ENCODE measurements at regions not wholly inside any gene's neighbourhood (a gene's known extent, or its start where the extent isn't known, plus 50 kb on each side); places are given as distances from the start of the nearest gene placed in this dataset.

DNA sequence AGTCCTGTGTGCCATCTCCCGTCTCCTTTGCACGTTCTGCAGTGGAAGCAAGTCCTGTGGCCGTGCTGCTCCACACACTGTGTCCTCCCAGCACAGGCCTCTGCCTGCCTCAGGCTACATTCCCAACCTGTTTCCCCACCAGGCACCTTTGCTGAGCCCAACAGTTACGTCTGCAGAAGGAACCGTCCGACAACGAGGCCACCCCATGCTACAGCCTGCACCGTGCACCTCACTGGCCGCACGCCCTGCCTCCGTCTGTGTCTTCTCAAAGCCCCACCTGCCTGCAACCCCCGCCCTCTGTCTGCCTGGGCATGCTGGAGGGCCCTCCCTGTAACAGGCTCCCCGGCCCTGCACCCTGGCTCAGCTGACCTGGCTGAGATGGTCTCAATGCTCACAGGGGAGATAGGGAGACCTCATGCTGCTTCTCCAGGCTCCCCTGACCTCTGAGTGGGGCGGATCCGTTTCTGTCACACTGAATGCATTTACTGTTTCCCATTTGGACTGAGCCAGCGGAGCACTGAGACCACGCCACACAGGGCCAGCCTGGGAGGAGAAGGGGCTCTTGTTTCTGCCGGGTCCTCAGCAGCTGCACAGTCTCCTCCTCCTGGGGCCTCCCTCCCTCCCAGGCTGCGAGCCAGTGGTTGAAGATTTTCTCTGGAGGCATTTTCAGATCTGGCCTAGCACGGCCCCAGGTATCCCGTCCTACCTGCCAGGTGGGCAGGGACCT is 109.1 kb upstream of the OTOS start:
- Histone ChIP-seq H3K4me1 (ENCODE audit: insufficient read depth, low read length) (no peaks in the 10 kb centered on the region), H3K36me3 (ENCODE audit: insufficient read depth, low read length) (no peaks in the 10 kb centered on the region), H3K27me3 (ENCODE audit: control insufficient read depth in 1 of 2, insufficient read depth in 2 of 2, low read length in 2 of 2) (peaks cover 0 to 2% of the 10 kb centered on the region in 2 experiments), H3K9me3 (ENCODE audit: control insufficient read depth in 1 of 2, insufficient read depth in 1 of 2, low read length in 2 of 2) (peaks cover 0 to 26% of the 10 kb centered on the region in 2 experiments), H3K4me3 (ENCODE audit: low read length) (no peak overlapping the region), H3K27ac (ENCODE audit: low read depth in 1 of 2, low read length in 2 of 2) (no peak overlapping the region)
- TF ChIP-seq, protein P1, sequence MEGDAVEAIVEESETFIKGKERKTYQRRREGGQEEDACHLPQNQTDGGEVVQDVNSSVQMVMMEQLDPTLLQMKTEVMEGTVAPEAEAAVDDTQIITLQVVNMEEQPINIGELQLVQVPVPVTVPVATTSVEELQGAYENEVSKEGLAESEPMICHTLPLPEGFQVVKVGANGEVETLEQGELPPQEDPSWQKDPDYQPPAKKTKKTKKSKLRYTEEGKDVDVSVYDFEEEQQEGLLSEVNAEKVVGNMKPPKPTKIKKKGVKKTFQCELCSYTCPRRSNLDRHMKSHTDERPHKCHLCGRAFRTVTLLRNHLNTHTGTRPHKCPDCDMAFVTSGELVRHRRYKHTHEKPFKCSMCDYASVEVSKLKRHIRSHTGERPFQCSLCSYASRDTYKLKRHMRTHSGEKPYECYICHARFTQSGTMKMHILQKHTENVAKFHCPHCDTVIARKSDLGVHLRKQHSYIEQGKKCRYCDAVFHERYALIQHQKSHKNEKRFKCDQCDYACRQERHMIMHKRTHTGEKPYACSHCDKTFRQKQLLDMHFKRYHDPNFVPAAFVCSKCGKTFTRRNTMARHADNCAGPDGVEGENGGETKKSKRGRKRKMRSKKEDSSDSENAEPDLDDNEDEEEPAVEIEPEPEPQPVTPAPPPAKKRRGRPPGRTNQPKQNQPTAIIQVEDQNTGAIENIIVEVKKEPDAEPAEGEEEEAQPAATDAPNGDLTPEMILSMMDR (IDR thresholded peaks at IDR 0.05), result no peak
- Mint-ChIP-seq H3K4me3 (no peak overlapping the region), H3K27ac (no peak overlapping the region), H3K27me3 (peaks cover 18% of the 10 kb centered on the region), H3K9me3 (no peaks in the 10 kb centered on the region), H3K36me3 (ENCODE audit: low read depth) (no peaks in the 10 kb centered on the region), H3K4me1 (ENCODE audit: low read depth) (no peaks in the 10 kb centered on the region)
- intact Hi-C loops (cut with DNase I, micrococcal nuclease), result no loop called here
- DNase-seq, result peak in 1 of 14 experiments; percentile 32
- ChIA-PET CTCF (no interaction called here), POLR2A (no interaction called here)
- ATAC-seq (ENCODE audit: poor library complexity), result no peak

DNA sequence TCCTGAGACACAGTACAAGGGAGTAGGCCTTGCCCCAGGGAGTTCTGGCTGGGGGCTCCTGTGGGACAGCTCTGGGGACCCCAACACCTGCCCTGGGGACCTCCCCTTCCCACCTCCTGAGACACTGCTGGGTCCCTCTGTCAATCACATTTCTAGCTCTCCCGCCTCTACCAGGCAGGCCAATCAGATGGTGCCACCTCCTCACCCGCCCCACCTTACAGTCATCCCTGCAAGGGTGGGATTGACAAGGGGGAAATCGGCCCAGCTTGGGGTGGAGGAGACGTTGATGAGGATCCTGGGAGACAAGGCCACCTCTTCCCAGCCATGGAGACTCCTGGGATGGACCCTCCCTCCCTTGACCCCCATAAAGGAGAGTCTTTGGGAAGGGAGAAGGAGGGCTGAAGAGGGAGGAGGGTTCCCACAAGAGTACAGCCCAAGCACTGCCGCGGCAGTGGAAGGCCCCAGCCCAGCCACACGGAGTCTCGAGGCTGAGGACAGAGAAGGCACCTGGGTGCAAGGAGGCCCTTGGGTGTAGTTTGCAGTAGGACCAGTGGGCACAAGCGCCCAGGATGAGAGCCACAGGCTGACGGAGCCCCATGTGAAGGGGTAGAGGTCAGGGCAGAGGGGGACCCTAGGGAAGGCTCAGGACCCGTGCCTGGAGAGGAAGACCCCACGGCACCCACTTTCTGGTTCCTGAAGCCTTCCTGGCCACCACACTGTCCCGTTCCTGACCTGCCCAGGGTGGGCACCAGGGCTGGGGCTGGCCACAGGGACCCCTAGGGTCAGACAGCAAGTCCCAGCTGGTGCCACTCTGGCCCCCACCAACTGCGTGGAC is 109.9 kb upstream of the OTOS start:
- no peak overlapping the region for H3K27ac Mint-ChIP-seq
- CTCF ChIA-PET, result no interaction called here
- no peaks in the 10 kb centered on the region for H3K9me3 Mint-ChIP-seq
- POLR2A ChIA-PET, result no interaction called here
- H3K4me1 Mint-ChIP-seq (ENCODE audit: low read depth), result no peaks in the 10 kb centered on the region
- H3K27me3 ChIP-seq (ENCODE audit: control insufficient read depth in 1 of 2, insufficient read depth in 2 of 2, low read length in 2 of 2), result no peaks in the 10 kb centered on the region
- H3K36me3 Mint-ChIP-seq (ENCODE audit: low read depth), result no peaks in the 10 kb centered on the region
- no peaks in the 10 kb centered on the region for H3K36me3 ChIP-seq (ENCODE audit: insufficient read depth, low read length)
- TF ChIP-seq, protein P1 (IDR thresholded peaks at IDR 0.05), result no peak
- H3K27ac ChIP-seq (ENCODE audit: low read depth in 1 of 2, low read length in 2 of 2), result no peak overlapping the region
- peaks cover 0 to 26% of the 10 kb centered on the region in 2 experiments for H3K9me3 ChIP-seq (ENCODE audit: control insufficient read depth in 1 of 2, insufficient read depth in 1 of 2, low read length in 2 of 2)
- H3K4me3 ChIP-seq (ENCODE audit: low read length), result no peak overlapping the region
- DNase-seq, result peak in 1 of 14 experiments; percentile 17
- H3K27me3 Mint-ChIP-seq, result peaks cover 15% of the 10 kb centered on the region
- H3K4me1 ChIP-seq (ENCODE audit: insufficient read depth, low read length), result no peaks in the 10 kb centered on the region
- intact Hi-C loops (cut with DNase I, micrococcal nuclease), result no loop called here
- no peak overlapping the region for H3K4me3 Mint-ChIP-seq
- no peak for ATAC-seq (ENCODE audit: poor library complexity)

DNA sequence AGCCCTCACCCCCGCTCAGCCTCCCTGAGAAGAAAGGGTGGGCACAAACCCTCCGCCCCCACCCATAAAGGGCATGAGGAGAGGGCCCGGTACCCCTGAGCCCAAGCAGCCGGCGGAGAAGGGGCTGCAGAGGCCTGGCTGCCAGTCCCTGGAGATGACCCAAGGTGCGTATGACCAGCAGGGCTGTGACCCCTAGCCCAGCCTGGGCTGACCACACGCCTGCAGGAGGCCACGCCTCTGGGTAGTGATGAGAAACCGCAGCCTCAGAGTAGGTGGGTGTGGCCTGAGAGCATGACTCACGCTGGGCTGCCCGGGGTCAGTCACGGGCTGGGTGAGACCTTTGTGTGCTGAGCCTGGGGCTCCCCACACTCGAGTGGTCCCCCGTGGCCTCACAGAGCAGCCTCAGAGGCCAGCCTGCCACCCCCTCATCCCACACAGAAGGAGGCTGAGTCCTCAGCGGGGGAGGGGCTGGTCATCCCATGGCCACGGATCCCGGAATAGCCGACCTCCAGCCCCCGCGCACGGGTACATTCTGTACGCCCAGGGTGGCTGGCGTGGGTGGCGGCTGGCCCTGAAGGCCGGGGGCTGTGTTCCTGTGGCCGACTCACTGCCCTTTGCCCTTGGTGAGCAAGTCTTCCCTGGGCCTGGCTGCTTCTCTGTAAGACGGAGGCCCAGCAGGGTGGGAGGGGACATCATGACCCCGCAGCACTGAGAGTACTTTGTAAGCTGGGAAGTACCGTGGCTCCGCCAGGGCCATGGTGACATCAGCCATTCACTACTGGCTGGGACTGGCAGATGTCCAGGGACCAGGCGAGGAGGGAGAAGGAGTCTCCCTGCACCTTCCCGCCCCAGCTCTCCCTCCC is 110.8 kb upstream of the OTOS start:
- no peaks in the 10 kb centered on the region for H3K4me1 ChIP-seq (ENCODE audit: insufficient read depth, low read length)
- no peaks in the 10 kb centered on the region for H3K36me3 ChIP-seq (ENCODE audit: insufficient read depth, low read length)
- Mint-ChIP-seq H3K27me3 (peaks cover 16% of the 10 kb centered on the region), H3K4me3 (no peak overlapping the region), H3K4me1 (ENCODE audit: low read depth) (no peaks in the 10 kb centered on the region), H3K36me3 (ENCODE audit: low read depth) (no peaks in the 10 kb centered on the region), H3K9me3 (no peaks in the 10 kb centered on the region), H3K27ac (no peak overlapping the region)
- H3K27ac ChIP-seq (ENCODE audit: low read depth in 1 of 2, low read length in 2 of 2), result no peak overlapping the region
- ChIA-PET POLR2A (no interaction called here), CTCF (no interaction called here)
- ATAC-seq (ENCODE audit: poor library complexity), result no peak
- no peak overlapping the region for H3K4me3 ChIP-seq (ENCODE audit: low read length)
- intact Hi-C loops (cut with DNase I, micrococcal nuclease), result no loop called here
- no peaks in the 10 kb centered on the region for H3K27me3 ChIP-seq (ENCODE audit: control insufficient read depth in 1 of 2, insufficient read depth in 2 of 2, low read length in 2 of 2)
- DNase-seq, result peak in 1 of 14 experiments; percentile 12
- peaks cover 0 to 19% of the 10 kb centered on the region in 2 experiments for H3K9me3 ChIP-seq (ENCODE audit: control insufficient read depth in 1 of 2, insufficient read depth in 1 of 2, low read length in 2 of 2)
- TF ChIP-seq, protein P1 (IDR thresholded peaks at IDR 0.05), result no peak

Measured in CD4-positive, alpha-beta T cell (primary cell).